ENCODE measurements at regions not wholly inside any gene's neighbourhood (a gene's known extent, or its start where the extent isn't known, plus 50 kb on each side); places are given as distances from the start of the nearest gene placed in this dataset.

DNA sequence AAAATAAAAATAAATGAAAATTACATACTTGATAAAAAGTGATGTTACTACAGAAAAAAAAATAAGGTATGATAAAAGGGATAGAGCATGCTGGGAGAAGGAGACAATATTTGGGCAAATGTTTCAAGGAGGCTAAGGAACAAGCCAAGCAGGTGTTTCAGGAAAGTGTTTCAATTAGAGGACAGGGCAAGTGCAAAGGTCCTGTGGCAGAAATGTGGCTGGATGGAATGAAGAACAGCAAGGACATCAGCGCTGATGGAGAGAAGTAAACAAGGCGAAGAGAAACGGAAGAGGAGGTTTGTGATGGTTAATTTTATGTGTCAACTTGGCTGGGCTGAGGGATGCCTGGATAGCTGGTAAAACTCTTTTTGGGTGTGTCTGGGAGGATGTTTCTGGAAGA is 331.2 kb upstream of the C16orf82 start:
- TF ChIP-seq POLR2A (IDR thresholded peaks at IDR 0.05; ENCODE audit: insufficient read depth in 1 of 2, low read depth in 2 of 2, low read length in 2 of 2) = no peak
- no peak for TF ChIP-seq CEBPZ (IDR thresholded peaks at IDR 0.05; ENCODE audit: low read length)
- TF ChIP-seq TOE1 (CRISPR knock-in tag; IDR thresholded peaks at IDR 0.05) = no peak

Data from HepG2 (cell line).